ENCODE measurements at regions not wholly inside any gene's neighbourhood (a gene's known extent, or its start where the extent isn't known, plus 50 kb on each side); places are given as distances from the start of the nearest gene placed in this dataset.

- no peak for DNase-seq (ENCODE audit: low spot score)
These were observed 1312.3 kb downstream of the FAM181B start for GRCh38 chr11:81421251-81421860.

- no peak for DNase-seq (ENCODE audit: low spot score)
These were observed 1312.9 kb downstream of the FAM181B start for GRCh38 chr11:81420668-81421250.

GRCh38 chr11:81397316-81397715 lies 1336.3 kb downstream of the FAM181B start:
- no peak for DNase-seq (ENCODE audit: low spot score)

- DNase-seq (ENCODE audit: low spot score), result no peak
These were observed 1339.4 kb downstream of the FAM181B start for GRCh38 chr11:81394311-81394710.

- no peak for DNase-seq (ENCODE audit: low spot score)
These were observed 1345.3 kb downstream of the FAM181B start for GRCh38 chr11:81388326-81388725.

- no peak for DNase-seq (ENCODE audit: low spot score)
These were observed 1353.3 kb downstream of the FAM181B start for GRCh38 chr11:81380395-81380794.

GRCh38 chr11:81377418-81377817 lies 1356.2 kb downstream of the FAM181B start:
- no peak for DNase-seq (ENCODE audit: low spot score)

- no peak for DNase-seq (ENCODE audit: low spot score)
These were observed 1359.7 kb downstream of the FAM181B start for GRCh38 chr11:81373986-81374385.

- DNase-seq (ENCODE audit: low spot score), result no peak
These were observed 1365.5 kb downstream of the FAM181B start for GRCh38 chr11:81368192-81368591.

GRCh38 chr11:81365496-81365895 lies 1368.2 kb downstream of the FAM181B start:
- DNase-seq (ENCODE audit: low spot score), result no peak

GRCh38 chr11:81359476-81359875 lies 1374.2 kb downstream of the FAM181B start:
- DNase-seq (ENCODE audit: low spot score), result no peak

GRCh38 chr11:81345609-81346008 lies 1388.1 kb downstream of the FAM181B start:
- no peak for DNase-seq (ENCODE audit: low spot score)

- DNase-seq (ENCODE audit: low spot score), result no peak
These were observed 1390.7 kb downstream of the FAM181B start for GRCh38 chr11:81342966-81343365.

- no peak for DNase-seq (ENCODE audit: low spot score)
These were observed 1393.4 kb downstream of the FAM181B start for GRCh38 chr11:81340225-81340624.

- no peak for DNase-seq (ENCODE audit: low spot score)
These were observed 1394.1 kb downstream of the FAM181B start for GRCh38 chr11:81339521-81339920.

- no peak for DNase-seq (ENCODE audit: low spot score)
These were observed 1395.9 kb downstream of the FAM181B start for GRCh38 chr11:81337756-81338155.

- DNase-seq (ENCODE audit: low spot score), result no peak
These were observed 1401.4 kb downstream of the FAM181B start for GRCh38 chr11:81332276-81332675.

GRCh38 chr11:81331611-81332235 lies 1401.9 kb downstream of the FAM181B start:
- DNase-seq (ENCODE audit: low spot score), result no peak

- no peak for DNase-seq (ENCODE audit: low spot score)
These were observed 1402.6 kb downstream of the FAM181B start for GRCh38 chr11:81331088-81331487.

GRCh38 chr11:81303038-81303664 lies 1430.5 kb downstream of the FAM181B start:
- no peak for DNase-seq (ENCODE audit: low spot score)

- DNase-seq (ENCODE audit: low spot score), result no peak
These were observed 1432.4 kb downstream of the FAM181B start for GRCh38 chr11:81301166-81301830.

GRCh38 chr11:81286959-81287358 lies 1446.7 kb downstream of the FAM181B start:
- no peak for DNase-seq (ENCODE audit: low spot score)

- DNase-seq (ENCODE audit: low spot score), result no peak
These were observed 1447.1 kb downstream of the FAM181B start for GRCh38 chr11:81286550-81286949.

Measured in germinal center (tissue), 1 donor.